ENCODE measurements at regions not wholly inside any gene's neighbourhood (a gene's known extent, or its start where the extent isn't known, plus 50 kb on each side); places are given as distances from the start of the nearest gene placed in this dataset.

DNA sequence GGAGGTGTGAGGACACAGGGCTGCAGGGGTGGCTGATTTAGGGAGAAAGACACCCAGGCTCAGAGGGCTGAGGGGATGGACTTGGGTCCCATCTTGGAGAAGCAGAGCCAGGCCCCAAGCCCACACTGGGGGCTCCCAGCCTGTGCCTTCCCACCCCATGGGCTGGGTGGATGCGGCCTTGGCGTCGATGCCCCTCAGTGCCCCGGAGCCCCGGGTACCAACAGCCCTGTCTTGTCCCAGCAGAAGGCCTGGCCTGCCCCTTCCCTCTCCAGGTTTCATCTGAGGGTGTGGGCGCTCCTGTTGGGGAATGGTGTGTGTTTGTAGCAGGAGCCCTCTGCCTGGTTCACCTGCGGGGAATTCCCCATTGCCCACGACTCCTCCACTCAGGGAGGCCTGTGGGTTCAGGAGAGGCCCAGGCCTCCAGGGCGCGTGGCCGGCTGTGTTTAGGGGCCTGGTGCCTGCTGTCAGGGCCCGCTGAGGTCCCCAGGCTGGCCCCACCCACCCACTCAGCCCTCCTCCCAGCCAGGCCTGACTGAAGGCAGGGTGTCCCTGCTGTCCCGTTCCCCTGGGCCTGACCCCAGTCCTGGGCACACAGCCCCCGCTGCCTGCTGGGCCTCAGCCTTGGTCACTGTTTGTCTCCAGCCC is 51.1 kb upstream of the BEGAIN start:
- no peak for DNase-seq

DNA sequence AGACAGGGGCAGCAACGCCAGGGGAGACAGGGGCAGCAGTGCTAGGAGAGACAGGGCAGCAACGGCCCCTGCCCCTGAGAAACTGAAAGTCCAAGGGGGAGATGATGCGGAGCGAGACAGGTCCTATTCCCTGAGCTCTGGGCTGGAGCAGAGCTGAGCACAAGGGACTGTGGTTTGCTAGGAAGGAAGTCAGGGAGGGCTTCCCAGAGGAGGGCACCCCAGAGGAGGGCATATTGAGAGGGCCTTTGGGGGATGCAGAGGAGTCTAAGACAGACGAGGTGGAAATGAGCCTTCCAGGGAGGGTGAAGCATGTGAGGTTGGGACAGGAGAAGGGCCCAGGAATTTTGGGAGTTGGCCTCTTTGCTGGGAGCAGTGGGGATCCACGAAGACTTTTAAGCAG is 52.1 kb upstream of the BEGAIN start:
- no peak for DNase-seq

- DNase-seq = no peak
These were observed 53.5 kb upstream of the BEGAIN start for GRCh38 chr14:100640471-100641273.

DNA sequence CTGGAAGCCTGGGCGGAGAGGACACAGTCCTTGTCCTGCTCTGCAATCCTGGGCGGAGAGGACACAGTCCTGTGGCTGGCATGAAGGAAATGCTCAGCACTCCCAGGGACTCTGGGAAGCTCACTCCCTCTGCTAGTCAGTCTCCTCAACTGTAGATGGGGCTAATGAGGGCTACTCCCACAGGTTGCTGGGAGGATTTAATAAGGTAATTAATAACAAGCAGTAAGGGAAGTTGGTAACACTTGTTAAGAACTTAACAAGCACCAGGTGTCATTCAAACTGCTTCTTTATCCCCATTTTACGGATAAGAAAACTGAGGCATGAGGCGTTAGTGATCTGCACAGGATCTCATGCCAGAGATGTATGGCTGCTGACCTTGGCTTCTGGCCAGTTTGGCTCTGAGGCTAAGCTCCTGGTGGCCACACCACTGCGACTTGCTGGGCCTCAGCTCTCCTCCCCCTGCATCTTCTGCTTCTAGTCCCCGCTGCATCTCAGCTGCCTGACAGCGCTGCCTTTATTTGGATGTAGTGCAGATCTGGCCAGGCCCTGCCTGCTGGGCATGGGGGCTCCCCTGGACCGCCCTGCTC is 54.1 kb upstream of the BEGAIN start:
- DNase-seq = no peak

GRCh38 chr14:100643426-100643825 is 56.2 kb upstream of the BEGAIN start:
- no peak for DNase-seq

GRCh38 chr14:100644383-100644782 is 57.2 kb upstream of the BEGAIN start:
- no peak for DNase-seq

GRCh38 chr14:100644784-100645183 is 57.6 kb upstream of the BEGAIN start:
- no peak for DNase-seq

DNA sequence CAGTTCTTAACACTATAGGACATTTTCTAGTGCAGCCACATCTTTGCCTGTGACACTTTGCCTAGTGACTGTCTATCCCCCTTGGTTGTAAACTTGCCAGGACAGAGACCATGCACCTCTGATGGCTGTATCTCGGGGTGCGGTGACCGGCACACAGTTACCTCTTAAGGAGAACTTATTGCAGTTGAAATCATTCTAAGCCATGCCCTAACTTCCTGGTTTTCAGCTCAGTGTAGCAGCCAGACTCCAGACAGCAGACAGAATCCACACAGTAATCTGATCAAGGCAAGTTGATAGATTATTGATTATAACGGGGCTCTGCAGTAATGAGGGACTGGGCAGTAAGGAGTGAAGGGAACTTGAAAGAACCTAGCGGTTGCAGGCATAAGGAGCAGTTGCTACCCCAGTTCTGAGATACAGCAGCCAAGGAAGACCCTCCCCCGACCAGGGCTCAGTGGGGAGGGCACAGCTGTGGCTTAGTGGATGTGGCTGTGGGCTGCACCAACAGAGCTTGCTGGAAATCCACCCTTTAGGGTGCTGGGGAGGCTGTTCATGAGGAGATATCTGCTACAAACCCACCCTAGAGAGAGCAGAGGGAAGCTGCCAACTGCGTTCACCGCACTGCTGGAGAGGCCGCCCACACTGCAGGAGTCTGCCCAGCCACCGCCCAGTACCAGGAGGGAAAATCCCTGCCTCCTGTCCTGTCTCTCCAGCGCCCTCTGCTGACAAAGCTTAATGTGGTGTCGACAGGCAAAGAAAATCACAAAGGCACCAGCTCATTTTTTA is 58.2 kb upstream of the BEGAIN start:
- peak; percentile 47 for DNase-seq

DNA sequence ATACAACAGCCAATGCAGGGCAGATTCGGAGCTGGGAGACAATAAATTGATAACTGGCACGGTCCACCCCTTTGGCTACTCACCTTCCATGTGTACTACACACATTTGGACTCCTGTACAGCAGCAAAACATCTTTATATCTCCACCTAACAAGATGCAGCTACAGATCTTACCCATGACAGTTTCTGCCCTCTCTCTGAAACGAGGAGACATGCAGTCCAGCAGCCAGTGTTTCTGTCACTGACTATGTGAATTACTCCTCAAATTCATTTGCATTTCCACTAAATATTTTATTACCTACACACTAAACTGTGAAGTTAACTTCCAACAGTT is 58.7 kb upstream of the BEGAIN start:
- DNase-seq = no peak

GRCh38 chr14:100648474-100649172 is 61.4 kb upstream of the BEGAIN start:
- DNase-seq = no peak

DNA sequence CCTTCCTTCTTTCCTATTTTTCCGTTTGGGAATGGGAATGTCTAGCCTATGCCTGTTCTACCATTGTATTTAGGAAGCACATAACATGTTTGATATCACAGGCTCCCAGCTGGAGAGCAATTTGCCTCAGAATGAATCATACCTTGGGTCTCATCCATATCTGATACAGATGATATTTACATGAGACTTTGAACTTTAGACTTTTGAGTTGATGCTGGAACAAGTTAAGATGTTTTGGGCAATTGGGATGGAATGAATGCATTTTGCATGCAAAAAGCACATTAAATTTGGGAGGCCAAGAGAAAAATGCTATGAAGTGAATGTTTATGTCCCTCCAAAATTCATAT is 61.9 kb upstream of the BEGAIN start:
- no peak for DNase-seq

GRCh38 chr14:100651999-100652508 is 64.8 kb upstream of the BEGAIN start:
- DNase-seq = no peak

DNA sequence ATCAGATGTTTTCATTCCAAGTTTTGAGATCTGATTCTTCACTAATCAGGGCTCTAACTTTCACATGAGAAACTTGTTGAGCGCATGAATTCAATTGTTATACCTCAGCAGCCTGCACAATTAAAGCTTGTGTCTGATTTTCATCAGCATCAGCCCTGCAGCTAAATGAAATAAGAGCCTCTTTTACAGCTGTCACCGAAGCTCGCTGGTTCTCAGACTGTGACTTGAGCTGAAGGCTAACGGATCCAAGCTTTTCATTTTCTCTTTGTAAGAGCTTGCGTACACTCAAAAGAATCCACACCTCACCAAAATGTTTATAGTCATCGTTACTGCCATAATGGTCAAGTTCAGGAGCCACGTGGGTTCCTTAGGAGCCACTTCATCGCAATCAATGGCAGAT is 65.5 kb upstream of the BEGAIN start:
- no peak for DNase-seq

- no peak for DNase-seq
These were observed 66.2 kb upstream of the BEGAIN start for GRCh38 chr14:100653409-100653808.

- no peak for DNase-seq
These were observed 67.0 kb upstream of the BEGAIN start for GRCh38 chr14:100654025-100654813.

DNA sequence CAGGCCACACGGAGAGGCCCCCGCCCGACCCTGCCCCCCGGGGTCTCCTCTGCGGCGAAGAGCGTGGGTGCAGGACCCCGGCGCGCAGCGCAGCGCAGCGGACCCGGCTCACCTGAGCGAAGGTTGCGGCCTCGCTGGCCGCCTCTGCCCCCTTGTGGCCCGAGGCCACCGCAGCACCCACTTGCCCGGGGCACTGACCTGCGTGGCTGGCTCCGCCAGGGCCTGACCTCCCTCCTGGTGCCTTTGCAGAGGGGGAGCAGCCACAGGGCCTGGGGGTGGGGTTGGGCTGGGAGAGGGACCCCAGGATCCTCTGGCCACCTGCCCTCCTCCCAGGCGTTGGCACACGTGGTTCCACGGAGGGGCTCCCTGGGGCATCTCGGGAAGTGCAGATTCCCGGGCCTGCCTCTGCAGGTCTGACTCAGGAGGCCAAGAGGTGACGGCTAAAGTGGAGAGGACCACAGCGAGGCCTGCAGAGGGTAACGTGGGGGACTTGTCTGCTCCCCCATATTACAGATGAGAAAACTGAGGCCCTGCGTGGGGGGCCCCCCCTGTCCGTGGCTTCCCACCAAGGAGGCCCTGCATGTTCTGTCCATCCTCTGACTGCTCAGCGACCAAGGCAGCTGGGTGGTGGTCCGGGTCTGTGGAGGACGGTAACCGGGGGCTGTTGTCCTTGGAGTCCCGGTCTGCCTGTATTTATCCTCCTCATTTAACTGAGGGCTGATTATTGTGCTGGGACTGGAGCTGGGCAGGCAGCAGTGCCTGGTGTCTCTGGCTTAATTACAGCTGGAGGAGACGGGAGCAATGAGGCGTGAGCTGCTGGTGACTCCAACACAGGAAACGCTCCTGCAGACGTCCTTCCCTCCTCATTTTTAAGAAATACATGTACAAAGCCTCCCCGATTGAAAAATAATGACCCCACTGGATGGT is 67.9 kb upstream of the BEGAIN start:
- DNase-seq = no peak

DNA sequence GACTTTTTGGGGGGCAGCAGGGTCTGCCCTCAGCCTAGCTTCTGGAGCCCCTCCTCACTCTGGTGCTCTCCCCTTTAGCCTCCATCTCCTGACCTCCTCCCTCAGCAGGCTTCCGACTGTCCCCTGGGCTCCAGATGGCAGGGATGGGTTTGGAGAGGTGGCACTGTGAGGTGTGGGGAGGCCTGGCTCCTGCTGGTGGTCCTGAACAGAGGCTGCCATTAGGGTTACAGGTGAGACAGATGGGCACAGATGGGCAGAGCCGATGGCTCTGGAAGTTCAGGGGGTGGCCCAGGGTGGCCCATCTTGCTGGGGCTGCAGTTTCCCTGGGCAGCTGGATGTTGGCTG is 68.5 kb upstream of the BEGAIN start:
- DNase-seq = no peak

GRCh38 chr14:100656996-100657395 is 69.7 kb upstream of the DLK1 start:
- DNase-seq = no peak

DNA sequence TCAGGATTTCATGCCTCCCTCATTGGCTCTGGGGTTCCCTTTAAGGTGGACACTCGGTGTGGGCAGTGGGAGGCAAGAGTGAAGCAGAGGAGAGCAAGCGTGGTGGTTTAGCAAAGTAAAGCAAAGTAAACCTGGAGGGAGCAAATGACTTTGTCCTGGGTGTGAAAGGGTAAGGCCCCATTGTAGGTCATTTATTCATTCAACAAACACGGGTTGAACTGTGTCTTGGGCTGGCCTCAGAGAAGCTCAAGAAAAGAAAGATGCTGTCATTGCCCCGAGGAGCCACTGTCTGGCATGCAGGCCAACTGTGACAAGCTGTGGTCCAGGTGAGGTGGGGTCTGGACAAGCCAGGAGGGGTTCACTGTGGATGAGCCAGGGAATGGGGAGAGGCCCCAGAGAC is 68.9 kb upstream of the DLK1 start:
- DNase-seq = no peak

- DNase-seq = no peak
These were observed 68.4 kb upstream of the DLK1 start for GRCh38 chr14:100658181-100658886.

All from NCI-H1048 (cell line).